Caco-2 (cell line): ENCODE measurements at regions not wholly inside any gene's neighbourhood (a gene's known extent, or its start where the extent isn't known, plus 50 kb on each side); places are given as distances from the start of the nearest gene placed in this dataset.
A peak's percentile ranks its signal among the peaks of the same experiment; 100 is the strongest.

Experiments
- BruUV-seq: library from RNA; stranded (reverse); fragments of 400-500 nt; replicated peaks from 2 replicates; lab custom pipeline; 2021; lab: Mats Ljungman, UMichigan
- CTCF ChIA-PET: fragments of 300-600 bp; sonication (Branson Sonifier 250); formaldehyde crosslinking; loops from one replicate; lab custom pipeline; 2022; ENCODE audit warnings: antibody characterized with exemption; lab: Charles Lee
- POLR2A ChIA-PET: fragments of 300-600 bp; sonication (Branson Sonifier 250); formaldehyde crosslinking; loops from one replicate; lab custom pipeline; 2022; ENCODE audit warnings: antibody characterized with exemption; lab: Charles Lee
- DNase-seq, 2 experiments: peaks; one replicate each; pipeline versions ENCODE4 v3.0.0 to v3.0.0-alpha.2; 2020 to 2022
- H3K27me3 ChIP-seq: replicated peaks from 2 replicates; pipeline ENCODE4 v1.6.0; 2011; ENCODE audit warnings: low read length; ENCODE audit not compliant: control insufficient read depth, insufficient read depth
- H3K36me3 ChIP-seq: 2 replicates; pipeline ENCODE4 v1.5.1; 2011; ENCODE audit warnings: low read length; ENCODE audit not compliant: control insufficient read depth, insufficient read depth
- H3K4me1 ChIP-seq: fragments of 250-450 bp; sonication (Bioruptor Pico); 2 replicates; pipeline ENCODE4 v1.5.1; 2020; ENCODE audit warnings: mild to moderate bottlenecking
- H3K4me3 ChIP-seq: 2 replicates; pipeline ENCODE4 v1.5.1; 2011; ENCODE audit warnings: low read depth, mild to moderate bottlenecking, control low read depth, low read length
- H3K9me3 ChIP-seq: fragments of 250-450 bp; sonication (Bioruptor Pico); 2 replicates; pipeline ENCODE4 v1.5.1; 2020; ENCODE audit warnings: mild to moderate bottlenecking, moderate library complexity
- H3K27ac Mint-ChIP-seq: one replicate; pipeline ENCODE4 v1.8.0; 2022; ENCODE audit warnings: mixed read lengths; ENCODE audit not compliant: unreplicated experiment
- H3K27me3 Mint-ChIP-seq: one replicate; pipeline ENCODE4 v1.8.0; 2022; ENCODE audit warnings: mixed read lengths; ENCODE audit not compliant: insufficient read depth, unreplicated experiment
- H3K36me3 Mint-ChIP-seq: one replicate; pipeline ENCODE4 v1.8.0; 2022; ENCODE audit warnings: mild to moderate bottlenecking, mixed read lengths; ENCODE audit not compliant: insufficient read depth, unreplicated experiment
- H3K4me1 Mint-ChIP-seq: one replicate; pipeline ENCODE4 v1.8.0; 2022; ENCODE audit warnings: low read depth, mixed read lengths; ENCODE audit not compliant: unreplicated experiment
- H3K4me3 Mint-ChIP-seq: one replicate; pipeline ENCODE4 v1.8.0; 2022; ENCODE audit warnings: mild to moderate bottlenecking, moderate library complexity, mixed read lengths; ENCODE audit not compliant: unreplicated experiment
- H3K9me3 Mint-ChIP-seq: one replicate; pipeline ENCODE4 v1.8.0; 2022; ENCODE audit warnings: mixed read lengths; ENCODE audit not compliant: unreplicated experiment
- intact Hi-C: fragments of 100-400 bp; cut with micrococcal nuclease; formaldehyde crosslinking; loops from one replicate; pipeline ENCODE4 v1.10.0; 2022; ENCODE audit not compliant: unreplicated experiment
- TF ChIP-seq, protein P1 (sequence below), 2 experiments: fragments of 200-600 bp in 1 of 2; IDR thresholded peaks; 1 replicate in 1 of 2; 2 replicates in 1 of 2; pipeline versions ENCODE4 v1.5.1 to v1.8.0; 2011 to 2022; ENCODE audit warnings: antibody characterized with exemption in 1 of 2, control low read depth in 1 of 2, inconsistent platforms in 1 of 2, low read depth in 1 of 2, low read length in 1 of 2, mild to moderate bottlenecking in 1 of 2, moderate library complexity in 1 of 2; ENCODE audit not compliant: insufficient read depth in 1 of 2, severe bottlenecking in 1 of 2, unreplicated experiment in 1 of 2

DNA sequence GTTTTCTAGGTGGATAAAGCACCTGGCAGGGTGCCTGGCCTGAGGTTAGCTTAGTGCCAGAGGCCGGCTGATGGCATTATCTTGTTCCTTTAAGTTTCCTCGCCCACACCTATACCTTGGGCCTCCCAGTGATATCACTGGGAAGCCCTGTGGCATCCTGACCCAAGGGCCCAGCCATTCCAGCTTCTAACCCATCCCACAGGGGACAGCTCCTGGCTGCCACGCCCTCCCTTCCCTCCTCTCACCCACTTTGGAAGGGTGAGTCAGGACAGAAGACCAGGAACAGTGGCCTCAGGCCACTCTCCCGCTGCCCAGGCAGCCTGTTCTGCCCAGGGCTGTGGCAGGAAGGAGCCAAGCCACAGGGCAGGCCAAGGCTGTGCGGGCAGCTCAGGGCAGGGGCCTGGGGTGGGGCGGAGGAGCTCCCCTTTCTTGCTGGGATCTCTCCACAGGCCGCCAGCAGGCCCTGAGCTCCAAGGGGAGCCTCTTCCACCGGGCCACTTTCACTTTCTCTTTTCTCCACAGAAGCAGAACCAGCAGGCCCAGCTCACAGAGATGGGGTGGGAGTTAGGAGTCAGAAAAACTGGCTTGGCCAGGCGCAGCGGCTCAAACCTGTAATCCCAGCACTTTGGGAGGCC is 75.1 kb downstream of the IRF2BPL start:
- no peak overlapping the region for H3K27ac Mint-ChIP-seq
- Histone ChIP-seq H3K36me3 (no peaks in the 10 kb centered on the region), H3K9me3 (no peaks in the 10 kb centered on the region), H3K27me3 (no peaks in the 10 kb centered on the region), H3K4me3 (no peak overlapping the region), H3K4me1 (peaks cover 6% of the 10 kb centered on the region; the same call in 1 of the 2 replicates)
- intact Hi-C loops = no loop called here
- POLR2A ChIA-PET = no interaction called here
- BruUV-seq = no TSS peak
- H3K27me3 Mint-ChIP-seq = no peaks in the 10 kb centered on the region
- DNase-seq = peak in 1 of 2 experiments; percentile 63
- no peaks in the 10 kb centered on the region for H3K9me3 Mint-ChIP-seq
- H3K4me1 Mint-ChIP-seq = peaks cover 15% of the 10 kb centered on the region
- H3K36me3 Mint-ChIP-seq = no peaks in the 10 kb centered on the region
- TF ChIP-seq, protein P1, sequence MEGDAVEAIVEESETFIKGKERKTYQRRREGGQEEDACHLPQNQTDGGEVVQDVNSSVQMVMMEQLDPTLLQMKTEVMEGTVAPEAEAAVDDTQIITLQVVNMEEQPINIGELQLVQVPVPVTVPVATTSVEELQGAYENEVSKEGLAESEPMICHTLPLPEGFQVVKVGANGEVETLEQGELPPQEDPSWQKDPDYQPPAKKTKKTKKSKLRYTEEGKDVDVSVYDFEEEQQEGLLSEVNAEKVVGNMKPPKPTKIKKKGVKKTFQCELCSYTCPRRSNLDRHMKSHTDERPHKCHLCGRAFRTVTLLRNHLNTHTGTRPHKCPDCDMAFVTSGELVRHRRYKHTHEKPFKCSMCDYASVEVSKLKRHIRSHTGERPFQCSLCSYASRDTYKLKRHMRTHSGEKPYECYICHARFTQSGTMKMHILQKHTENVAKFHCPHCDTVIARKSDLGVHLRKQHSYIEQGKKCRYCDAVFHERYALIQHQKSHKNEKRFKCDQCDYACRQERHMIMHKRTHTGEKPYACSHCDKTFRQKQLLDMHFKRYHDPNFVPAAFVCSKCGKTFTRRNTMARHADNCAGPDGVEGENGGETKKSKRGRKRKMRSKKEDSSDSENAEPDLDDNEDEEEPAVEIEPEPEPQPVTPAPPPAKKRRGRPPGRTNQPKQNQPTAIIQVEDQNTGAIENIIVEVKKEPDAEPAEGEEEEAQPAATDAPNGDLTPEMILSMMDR (IDR thresholded peaks at IDR 0.05; ENCODE audit: insufficient read depth in 1 of 2, low read depth in 1 of 2, low read length in 1 of 2, severe bottlenecking in 1 of 2, unreplicated experiment in 1 of 2) = no peak
- no peak overlapping the region for H3K4me3 Mint-ChIP-seq
- CTCF ChIA-PET = interaction anchor here (1.2 kb wide), 1 partner anchor 77 kb away, joined by 3 read pairs; no protein-coding TSS in a partner anchor

DNA sequence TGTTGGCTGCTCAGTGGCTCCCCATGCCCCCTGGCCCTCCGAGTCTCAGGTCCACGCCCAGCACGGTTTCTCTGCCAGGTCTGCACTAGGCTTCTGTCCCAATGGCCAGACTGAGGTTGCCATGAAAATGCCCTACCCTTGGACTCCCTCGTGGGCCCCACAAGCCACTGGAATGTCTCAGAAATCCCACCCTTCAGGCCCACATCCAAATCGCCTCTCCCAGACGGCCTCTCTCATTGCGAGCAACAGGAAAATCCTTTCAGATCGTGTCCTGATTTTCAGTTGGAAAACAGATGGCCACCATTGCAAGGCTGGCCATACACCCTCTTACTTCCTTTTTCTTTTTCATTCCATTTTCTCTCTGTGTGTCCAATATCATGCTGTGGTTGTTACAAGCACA is 77.3 kb downstream of the IRF2BPL start:
- Histone ChIP-seq H3K4me1 (peaks cover 6% of the 10 kb centered on the region; the same call in 1 of the 2 replicates), H3K27me3 (no peaks in the 10 kb centered on the region), H3K36me3 (no peaks in the 10 kb centered on the region), H3K4me3 (no peak overlapping the region), H3K9me3 (no peaks in the 10 kb centered on the region)
- Mint-ChIP-seq H3K4me3 (no peak overlapping the region), H3K27me3 (no peaks in the 10 kb centered on the region), H3K36me3 (no peaks in the 10 kb centered on the region), H3K4me1 (peaks cover 15% of the 10 kb centered on the region), H3K9me3 (no peaks in the 10 kb centered on the region), H3K27ac (no peak overlapping the region)
- CTCF ChIA-PET = no interaction called here
- no peak for DNase-seq
- POLR2A ChIA-PET = no interaction called here
- no TSS peak for BruUV-seq
- intact Hi-C loops = no loop called here
- TF ChIP-seq, protein P1 (IDR thresholded peaks at IDR 0.05; ENCODE audit: insufficient read depth in 1 of 2, low read depth in 1 of 2, low read length in 1 of 2, severe bottlenecking in 1 of 2, unreplicated experiment in 1 of 2) = no peak

DNA sequence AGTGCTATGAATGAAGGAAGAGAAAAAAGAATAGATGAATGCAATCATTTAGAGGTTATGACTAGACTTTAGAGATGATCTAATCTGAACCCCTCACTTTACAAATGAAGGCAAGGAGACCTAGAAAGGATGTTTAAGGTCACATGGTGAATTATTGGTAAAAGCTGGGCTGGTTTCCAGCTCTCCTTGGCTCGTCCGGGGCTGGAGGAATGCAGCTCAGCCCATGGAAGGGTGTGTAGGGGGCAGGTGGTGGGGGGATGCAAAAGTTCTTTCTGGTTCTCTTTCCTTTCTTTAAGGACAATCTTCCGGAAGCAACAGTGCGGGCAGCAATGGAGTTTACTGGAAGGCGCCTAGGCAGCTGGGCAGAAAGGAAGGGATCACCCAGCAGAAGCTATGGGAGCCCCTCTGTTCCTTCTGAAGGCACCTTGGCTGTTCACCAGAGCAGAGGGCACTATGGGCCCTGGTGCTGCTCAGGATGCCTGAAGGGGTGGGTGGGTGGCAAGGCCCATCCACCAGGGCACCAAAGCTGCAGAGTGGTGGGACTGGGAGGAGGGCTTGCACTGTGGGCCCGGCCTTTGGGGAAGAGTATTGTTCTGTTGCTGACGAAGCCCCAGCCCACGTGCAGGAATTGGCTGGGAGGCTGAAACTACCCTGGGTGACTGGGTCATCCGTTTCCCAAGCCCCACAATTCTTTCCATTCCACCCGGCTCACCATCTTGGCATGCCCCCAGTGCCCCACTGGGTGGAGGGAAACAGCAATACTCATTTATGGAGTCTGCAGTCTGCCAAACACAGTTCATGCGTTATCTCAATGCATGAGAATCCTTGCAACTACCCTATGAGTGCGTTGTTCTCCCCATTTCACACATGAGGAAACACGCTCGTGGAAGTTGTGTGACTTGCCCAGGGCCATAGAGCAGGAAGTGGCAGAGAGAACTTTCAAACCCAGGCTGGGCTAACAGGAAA is 78.2 kb downstream of the IRF2BPL start:
- intact Hi-C loops = no loop called here
- CTCF ChIA-PET = interaction anchor here (0.7 kb wide), 1 partner anchor 29 kb away, joined by 3 read pairs; no protein-coding TSS in a partner anchor

More for the DNA sequence above, 78.2 kb downstream of the IRF2BPL start:
- Mint-ChIP-seq H3K4me3 (no peak overlapping the region), H3K9me3 (no peaks in the 10 kb centered on the region), H3K36me3 (no peaks in the 10 kb centered on the region), H3K4me1 (peaks cover 8% of the 10 kb centered on the region), H3K27ac (no peak overlapping the region), H3K27me3 (no peaks in the 10 kb centered on the region)
- POLR2A ChIA-PET = no interaction called here
- Histone ChIP-seq H3K4me1 (peaks cover 6% of the 10 kb centered on the region; the same call in 1 of the 2 replicates), H3K27me3 (no peaks in the 10 kb centered on the region), H3K36me3 (no peaks in the 10 kb centered on the region), H3K9me3 (no peaks in the 10 kb centered on the region), H3K4me3 (no peak overlapping the region)
- no peak for DNase-seq
- TF ChIP-seq, protein P1 (IDR thresholded peaks at IDR 0.05; ENCODE audit: insufficient read depth in 1 of 2, low read depth in 1 of 2, low read length in 1 of 2, severe bottlenecking in 1 of 2, unreplicated experiment in 1 of 2) = no peak
- no TSS peak for BruUV-seq
